GM12878 (cell line): ENCODE measurements at regions not wholly inside any gene's neighbourhood (a gene's known extent, or its start where the extent isn't known, plus 50 kb on each side); places are given as distances from the start of the nearest gene placed in this dataset.
A peak's percentile ranks its signal among the peaks of the same experiment; 100 is the strongest.

Experiments
- CBFB ChIP-seq: IDR thresholded peaks from 2 replicates; pipeline ENCODE4 v1.6.1; 2016; ENCODE audit warnings: antibody characterized with exemption, low read depth
- CHD1 ChIP-seq: IDR thresholded peaks from 2 replicates; pipeline ENCODE4 v1.6.1; 2012; ENCODE audit warnings: low read depth, low read length, improper control_type of control experiment
- ETV6 ChIP-seq, 2 experiments: fragments of 450-650 bp in 1 of 2; IDR thresholded peaks in 1 of 2; conservative IDR thresholded peaks in 1 of 2; 2 replicates each; pipeline ENCODE4 v1.6.1; 2014; ENCODE audit warnings: antibody characterized with exemption in 1 of 2, borderline replicate concordance in 1 of 2, low read depth in 1 of 2, mild to moderate bottlenecking in 1 of 2, moderate library complexity in 1 of 2
- FOS ChIP-seq: IDR thresholded peaks from 3 replicates; pipeline ENCODE4 v1.6.1; 2011; ENCODE audit warnings: borderline replicate concordance; ENCODE audit not compliant: insufficient read length; ENCODE audit errors: extremely low read depth
- IKZF2 ChIP-seq, 2 experiments: fragments of 450-650 bp; IDR thresholded peaks; 2 replicates each; pipeline ENCODE4 v1.6.1; 2017; ENCODE audit warnings: mild to moderate bottlenecking in 2 of 2, moderate library complexity in 2 of 2
- NRF1 ChIP-seq: conservative IDR thresholded peaks from 2 replicates; pipeline ENCODE4 v1.6.1; 2011; ENCODE audit warnings: mild to moderate bottlenecking, low read depth, low read length, improper control_type of control experiment
- POLR2A ChIP-seq: IDR thresholded peaks from 2 replicates; pipeline ENCODE4 v1.6.1; 2011; ENCODE audit warnings: low read depth, mild to moderate bottlenecking, low read length
- RAD21 ChIP-seq: IDR thresholded peaks from 2 replicates; pipeline ENCODE4 v1.6.1; 2011; ENCODE audit warnings: mild to moderate bottlenecking, low read depth, low read length, moderate library complexity; ENCODE audit not compliant: insufficient read depth
- RAD51 ChIP-seq: fragments of 450-650 bp; IDR thresholded peaks from 2 replicates; pipeline ENCODE4 v1.6.1; 2016; ENCODE audit warnings: moderate library complexity, mild to moderate bottlenecking, inconsistent platforms
- SMAD1 ChIP-seq: fragments of 450-650 bp; IDR thresholded peaks from 2 replicates; pipeline ENCODE4 v1.6.1; 2018; ENCODE audit warnings: mild to moderate bottlenecking, low read depth; ENCODE audit not compliant: partially characterized antibody
- SP1 ChIP-seq: IDR thresholded peaks from one replicate; pipeline ENCODE4 v1.6.1; 2011; ENCODE audit warnings: low read depth, low read length
- ZNF24 ChIP-seq: fragments of 450-650 bp; IDR thresholded peaks from 2 replicates; pipeline ENCODE4 v1.6.1; 2017; ENCODE audit warnings: antibody characterized with exemption, mild to moderate bottlenecking
- ZSCAN29 ChIP-seq: fragments of 450-650 bp; IDR thresholded peaks from 2 replicates; pipeline ENCODE4 v1.6.1; 2017; ENCODE audit warnings: mild to moderate bottlenecking, moderate library complexity
- TF ChIP-seq, protein P1 (sequence below): fragments of 450-650 bp; IDR thresholded peaks from 2 replicates; pipeline ENCODE4 v1.6.1; 2017; ENCODE audit warnings: mild to moderate bottlenecking, moderate library complexity
- TF ChIP-seq, protein P2 (sequence below): fragments of 450-650 bp; IDR thresholded peaks from 2 replicates; pipeline ENCODE4 v1.6.1; 2017; ENCODE audit warnings: borderline replicate concordance
- TF ChIP-seq, protein P3 (sequence below): IDR thresholded peaks from 2 replicates; pipeline ENCODE4 v1.6.1; 2012; ENCODE audit warnings: low read length, inconsistent platforms
- TF ChIP-seq, protein P4 (sequence below): fragments of 450-650 bp; IDR thresholded peaks from 2 replicates; pipeline ENCODE4 v1.6.1; 2018; ENCODE audit warnings: mild to moderate bottlenecking, low read depth, moderate library complexity; ENCODE audit not compliant: partially characterized antibody
- TF ChIP-seq, protein P5 (sequence below): IDR thresholded peaks from 2 replicates; pipeline ENCODE4 v1.6.1; 2012; ENCODE audit warnings: low read depth, low read length, improper control_type of control experiment

DNA sequence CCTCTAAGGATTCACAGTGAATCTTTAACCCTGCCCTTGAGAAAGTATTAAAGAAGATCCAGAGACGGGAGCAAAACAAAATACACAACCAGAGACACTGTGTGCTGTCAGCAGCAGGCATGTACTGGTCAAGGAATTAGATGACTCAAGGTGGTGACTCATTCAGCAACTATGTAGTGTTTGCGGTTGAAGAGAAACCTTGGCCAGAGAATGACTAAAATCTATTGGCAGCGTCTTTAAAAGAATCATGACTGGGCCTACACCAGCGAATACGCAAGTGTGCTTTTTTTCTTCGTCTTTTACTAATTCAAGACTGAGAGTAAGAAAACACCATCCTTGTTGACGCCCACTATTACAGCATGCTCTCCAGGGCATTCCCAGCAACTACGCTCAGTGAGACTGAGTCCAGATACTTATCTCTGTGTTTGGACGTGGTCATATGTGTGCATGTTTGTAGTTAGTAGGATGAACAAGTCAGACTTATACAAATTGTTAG is 72.4 kb upstream of the BACH2 start (continued):
- TF ChIP-seq, protein P1, sequence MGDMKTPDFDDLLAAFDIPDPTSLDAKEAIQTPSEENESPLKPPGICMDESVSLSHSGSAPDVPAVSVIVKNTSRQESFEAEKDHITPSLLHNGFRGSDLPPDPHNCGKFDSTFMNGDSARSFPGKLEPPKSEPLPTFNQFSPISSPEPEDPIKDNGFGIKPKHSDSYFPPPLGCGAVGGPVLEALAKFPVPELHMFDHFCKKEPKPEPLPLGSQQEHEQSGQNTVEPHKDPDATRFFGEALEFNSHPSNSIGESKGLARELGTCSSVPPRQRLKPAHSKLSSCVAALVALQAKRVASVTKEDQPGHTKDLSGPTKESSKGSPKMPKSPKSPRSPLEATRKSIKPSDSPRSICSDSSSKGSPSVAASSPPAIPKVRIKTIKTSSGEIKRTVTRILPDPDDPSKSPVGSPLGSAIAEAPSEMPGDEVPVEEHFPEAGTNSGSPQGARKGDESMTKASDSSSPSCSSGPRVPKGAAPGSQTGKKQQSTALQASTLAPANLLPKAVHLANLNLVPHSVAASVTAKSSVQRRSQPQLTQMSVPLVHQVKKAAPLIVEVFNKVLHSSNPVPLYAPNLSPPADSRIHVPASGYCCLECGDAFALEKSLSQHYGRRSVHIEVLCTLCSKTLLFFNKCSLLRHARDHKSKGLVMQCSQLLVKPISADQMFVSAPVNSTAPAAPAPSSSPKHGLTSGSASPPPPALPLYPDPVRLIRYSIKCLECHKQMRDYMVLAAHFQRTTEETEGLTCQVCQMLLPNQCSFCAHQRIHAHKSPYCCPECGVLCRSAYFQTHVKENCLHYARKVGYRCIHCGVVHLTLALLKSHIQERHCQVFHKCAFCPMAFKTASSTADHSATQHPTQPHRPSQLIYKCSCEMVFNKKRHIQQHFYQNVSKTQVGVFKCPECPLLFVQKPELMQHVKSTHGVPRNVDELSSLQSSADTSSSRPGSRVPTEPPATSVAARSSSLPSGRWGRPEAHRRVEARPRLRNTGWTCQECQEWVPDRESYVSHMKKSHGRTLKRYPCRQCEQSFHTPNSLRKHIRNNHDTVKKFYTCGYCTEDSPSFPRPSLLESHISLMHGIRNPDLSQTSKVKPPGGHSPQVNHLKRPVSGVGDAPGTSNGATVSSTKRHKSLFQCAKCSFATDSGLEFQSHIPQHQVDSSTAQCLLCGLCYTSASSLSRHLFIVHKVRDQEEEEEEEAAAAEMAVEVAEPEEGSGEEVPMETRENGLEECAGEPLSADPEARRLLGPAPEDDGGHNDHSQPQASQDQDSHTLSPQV, result no peak
- TF ChIP-seq CBFB (peak; percentile 92), SMAD1 (no peak), SP1 (peak; percentile 58), NRF1 (no peak), POLR2A (no peak), ETV6 (conservative IDR thresholded peaks at IDR 0.05 in 1 of 2, IDR thresholded peaks at IDR 0.05 in 1 of 2; ENCODE audit: borderline replicate concordance in 1 of 2, low read depth in 1 of 2) (peak in 1 of 2 experiments; percentile 68; a peak in 1 of 4 replicates), CHD1 (no peak), IKZF2 (IDR thresholded peaks at IDR 0.05) (peak; percentile 93 to 94), ZNF24 (peak; percentile 19; the same call in 1 of the 2 replicates), ZSCAN29 (0 out of 2 replicates have a peak, but pooled peaks have one; percentile 49), FOS (no peak), RAD51 (no peak), RAD21 (no peak)
- TF ChIP-seq, protein P2, sequence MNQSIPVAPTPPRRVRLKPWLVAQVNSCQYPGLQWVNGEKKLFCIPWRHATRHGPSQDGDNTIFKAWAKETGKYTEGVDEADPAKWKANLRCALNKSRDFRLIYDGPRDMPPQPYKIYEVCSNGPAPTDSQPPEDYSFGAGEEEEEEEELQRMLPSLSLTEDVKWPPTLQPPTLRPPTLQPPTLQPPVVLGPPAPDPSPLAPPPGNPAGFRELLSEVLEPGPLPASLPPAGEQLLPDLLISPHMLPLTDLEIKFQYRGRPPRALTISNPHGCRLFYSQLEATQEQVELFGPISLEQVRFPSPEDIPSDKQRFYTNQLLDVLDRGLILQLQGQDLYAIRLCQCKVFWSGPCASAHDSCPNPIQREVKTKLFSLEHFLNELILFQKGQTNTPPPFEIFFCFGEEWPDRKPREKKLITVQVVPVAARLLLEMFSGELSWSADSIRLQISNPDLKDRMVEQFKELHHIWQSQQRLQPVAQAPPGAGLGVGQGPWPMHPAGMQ, result no peak
- TF ChIP-seq, protein P3, sequence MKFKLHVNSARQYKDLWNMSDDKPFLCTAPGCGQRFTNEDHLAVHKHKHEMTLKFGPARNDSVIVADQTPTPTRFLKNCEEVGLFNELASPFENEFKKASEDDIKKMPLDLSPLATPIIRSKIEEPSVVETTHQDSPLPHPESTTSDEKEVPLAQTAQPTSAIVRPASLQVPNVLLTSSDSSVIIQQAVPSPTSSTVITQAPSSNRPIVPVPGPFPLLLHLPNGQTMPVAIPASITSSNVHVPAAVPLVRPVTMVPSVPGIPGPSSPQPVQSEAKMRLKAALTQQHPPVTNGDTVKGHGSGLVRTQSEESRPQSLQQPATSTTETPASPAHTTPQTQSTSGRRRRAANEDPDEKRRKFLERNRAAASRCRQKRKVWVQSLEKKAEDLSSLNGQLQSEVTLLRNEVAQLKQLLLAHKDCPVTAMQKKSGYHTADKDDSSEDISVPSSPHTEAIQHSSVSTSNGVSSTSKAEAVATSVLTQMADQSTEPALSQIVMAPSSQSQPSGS, result peak; percentile 98
- TF ChIP-seq, protein P4, sequence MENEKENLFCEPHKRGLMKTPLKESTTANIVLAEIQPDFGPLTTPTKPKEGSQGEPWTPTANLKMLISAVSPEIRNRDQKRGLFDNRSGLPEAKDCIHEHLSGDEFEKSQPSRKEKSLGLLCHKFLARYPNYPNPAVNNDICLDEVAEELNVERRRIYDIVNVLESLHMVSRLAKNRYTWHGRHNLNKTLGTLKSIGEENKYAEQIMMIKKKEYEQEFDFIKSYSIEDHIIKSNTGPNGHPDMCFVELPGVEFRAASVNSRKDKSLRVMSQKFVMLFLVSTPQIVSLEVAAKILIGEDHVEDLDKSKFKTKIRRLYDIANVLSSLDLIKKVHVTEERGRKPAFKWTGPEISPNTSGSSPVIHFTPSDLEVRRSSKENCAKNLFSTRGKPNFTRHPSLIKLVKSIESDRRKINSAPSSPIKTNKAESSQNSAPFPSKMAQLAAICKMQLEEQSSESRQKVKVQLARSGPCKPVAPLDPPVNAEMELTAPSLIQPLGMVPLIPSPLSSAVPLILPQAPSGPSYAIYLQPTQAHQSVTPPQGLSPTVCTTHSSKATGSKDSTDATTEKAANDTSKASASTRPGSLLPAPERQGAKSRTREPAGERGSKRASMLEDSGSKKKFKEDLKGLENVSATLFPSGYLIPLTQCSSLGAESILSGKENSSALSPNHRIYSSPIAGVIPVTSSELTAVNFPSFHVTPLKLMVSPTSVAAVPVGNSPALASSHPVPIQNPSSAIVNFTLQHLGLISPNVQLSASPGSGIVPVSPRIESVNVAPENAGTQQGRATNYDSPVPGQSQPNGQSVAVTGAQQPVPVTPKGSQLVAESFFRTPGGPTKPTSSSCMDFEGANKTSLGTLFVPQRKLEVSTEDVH, result no peak
- TF ChIP-seq, protein P5, sequence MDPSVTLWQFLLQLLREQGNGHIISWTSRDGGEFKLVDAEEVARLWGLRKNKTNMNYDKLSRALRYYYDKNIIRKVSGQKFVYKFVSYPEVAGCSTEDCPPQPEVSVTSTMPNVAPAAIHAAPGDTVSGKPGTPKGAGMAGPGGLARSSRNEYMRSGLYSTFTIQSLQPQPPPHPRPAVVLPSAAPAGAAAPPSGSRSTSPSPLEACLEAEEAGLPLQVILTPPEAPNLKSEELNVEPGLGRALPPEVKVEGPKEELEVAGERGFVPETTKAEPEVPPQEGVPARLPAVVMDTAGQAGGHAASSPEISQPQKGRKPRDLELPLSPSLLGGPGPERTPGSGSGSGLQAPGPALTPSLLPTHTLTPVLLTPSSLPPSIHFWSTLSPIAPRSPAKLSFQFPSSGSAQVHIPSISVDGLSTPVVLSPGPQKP, result no peak
